Peyer's patch (tissue), 4 donors: ENCODE measurements at regions not wholly inside any gene's neighbourhood (a gene's known extent, or its start where the extent isn't known, plus 50 kb on each side); places are given as distances from the start of the nearest gene placed in this dataset.
"Not testable (repeated sequence)": the region's sequence is repeated elsewhere in the genome, so short reads cannot be mapped to it uniquely, and the experiment has no call there.

ENCODE experiments used
- CTCF ChIP-seq, 6 experiments: fragments of 450-650 bp in 4 of 6; fragments of 200-600 bp in 2 of 6; sonication (generic) in 1 of 6; IDR thresholded peaks; one replicate each; pipeline ENCODE4 v1.5.1; 2017 to 2019; ENCODE audit warnings: antibody characterized with exemption in 6 of 6, mild to moderate bottlenecking in 3 of 6, moderate library complexity in 1 of 6
- POLR2A ChIP-seq, 2 donors: fragments of 450-650 bp; IDR thresholded peaks; one replicate each; pipeline ENCODE4 v1.5.1; 2017; ENCODE audit warnings: antibody characterized with exemption in 2 of 2, mild to moderate bottlenecking in 2 of 2, moderate library complexity in 2 of 2

GRCh38 chr10:29388112-29388511 lies 99.2 kb downstream of the LYZL1 start:
- TF ChIP-seq CTCF, POLR2A (IDR thresholded peaks at IDR 0.05): not testable (repeated sequence)
